NCI-H748 treated with DMSO at 0.1 percent for 48 hours (cell line): ENCODE measurements at regions not wholly inside any gene's neighbourhood (a gene's known extent, or its start where the extent isn't known, plus 50 kb on each side); places are given as distances from the start of the nearest gene placed in this dataset.
"Not testable (repeated sequence)": the region's sequence is repeated elsewhere in the genome, so short reads cannot be mapped to it uniquely, and the experiment has no call there.

Experiments used
- DNase-seq: peaks from one replicate; lab custom pipeline; 2025; lab: John Stamatoyannopoulos, UW

GRCh38 chr4:60897415-60897814, 302.7 kb upstream of the ADGRL3 start:
- DNase-seq, result no peak

- no peak for DNase-seq
These were observed 295.0 kb upstream of the ADGRL3 start for GRCh38 chr4:60905162-60905561.

- DNase-seq, result peak; percentile 56
These were observed 289.0 kb upstream of the ADGRL3 start for GRCh38 chr4:60911127-60911526.

- DNase-seq, result no peak
These were observed 287.1 kb upstream of the ADGRL3 start for GRCh38 chr4:60913002-60913401.

GRCh38 chr4:60913671-60914070, 286.5 kb upstream of the ADGRL3 start:
- no peak for DNase-seq

- not testable (repeated sequence) for DNase-seq
These were observed 278.4 kb upstream of the ADGRL3 start for GRCh38 chr4:60921735-60922134.

- DNase-seq, result peak; percentile 32
These were observed 277.1 kb upstream of the ADGRL3 start for GRCh38 chr4:60923075-60923474.

- no peak for DNase-seq
These were observed 273.5 kb upstream of the ADGRL3 start for GRCh38 chr4:60926624-60927023.

- no peak for DNase-seq
These were observed 269.3 kb upstream of the ADGRL3 start for GRCh38 chr4:60930866-60931265.

GRCh38 chr4:60934566-60935295, 265.4 kb upstream of the ADGRL3 start:
- DNase-seq, result no peak

GRCh38 chr4:60938181-60938580, 261.9 kb upstream of the ADGRL3 start:
- no peak for DNase-seq

GRCh38 chr4:60938621-60939020, 261.5 kb upstream of the ADGRL3 start:
- DNase-seq, result no peak

- DNase-seq, result peak; percentile 77
These were observed 256.1 kb upstream of the ADGRL3 start for GRCh38 chr4:60944060-60944459.

GRCh38 chr4:60945641-60946040, 254.5 kb upstream of the ADGRL3 start:
- DNase-seq, result no peak

GRCh38 chr4:60948008-60948407, 252.1 kb upstream of the ADGRL3 start:
- DNase-seq, result no peak

GRCh38 chr4:60952921-60953320, 247.2 kb upstream of the ADGRL3 start:
- DNase-seq, result no peak

GRCh38 chr4:60953826-60954225, 246.3 kb upstream of the ADGRL3 start:
- no peak for DNase-seq

GRCh38 chr4:60962286-60962685, 237.8 kb upstream of the ADGRL3 start:
- no peak for DNase-seq

- no peak for DNase-seq
These were observed 218.6 kb upstream of the ADGRL3 start for GRCh38 chr4:60981534-60981933.

GRCh38 chr4:60989141-60989540, 211.0 kb upstream of the ADGRL3 start:
- no peak for DNase-seq

GRCh38 chr4:60992037-60992436, 208.1 kb upstream of the ADGRL3 start:
- no peak for DNase-seq

GRCh38 chr4:61003301-61003700, 196.8 kb upstream of the ADGRL3 start:
- no peak for DNase-seq

GRCh38 chr4:61004651-61005170, 195.4 kb upstream of the ADGRL3 start:
- no peak for DNase-seq

GRCh38 chr4:61011051-61011450, 189.1 kb upstream of the ADGRL3 start:
- DNase-seq, result no peak
